Calu3 (cell line): ENCODE measurements at regions not wholly inside any gene's neighbourhood (a gene's known extent, or its start where the extent isn't known, plus 50 kb on each side); places are given as distances from the start of the nearest gene placed in this dataset.
"Not testable (repeated sequence)": the region's sequence is repeated elsewhere in the genome, so short reads cannot be mapped to it uniquely, and the experiment has no call there.

Experiments
- BruUV-seq: library from RNA; stranded (reverse); fragments of 400-500 nt; replicated peaks from 2 replicates; lab custom pipeline; 2021; lab: Mats Ljungman, UMichigan
- CTCF ChIA-PET: fragments of 300-600 bp; sonication (Branson Sonifier 250); formaldehyde crosslinking; loops from one replicate; lab custom pipeline; 2022; ENCODE audit warnings: antibody characterized with exemption; lab: Charles Lee
- DNase-seq: peaks from one replicate; pipeline ENCODE4 v3.0.0; 2022
- H3K27ac Mint-ChIP-seq: one replicate; pipeline ENCODE4 v1.8.0; 2022; ENCODE audit warnings: mixed read lengths; ENCODE audit not compliant: unreplicated experiment
- H3K27me3 Mint-ChIP-seq: one replicate; pipeline ENCODE4 v1.8.0; 2022; ENCODE audit warnings: mixed read lengths; ENCODE audit not compliant: unreplicated experiment
- H3K36me3 Mint-ChIP-seq: one replicate; pipeline ENCODE4 v1.8.0; 2022; ENCODE audit warnings: mild to moderate bottlenecking, moderate library complexity, mixed read lengths; ENCODE audit not compliant: insufficient read depth, unreplicated experiment
- H3K4me1 Mint-ChIP-seq: one replicate; pipeline ENCODE4 v1.8.0; 2022; ENCODE audit warnings: mild to moderate bottlenecking, low read depth, mixed read lengths; ENCODE audit not compliant: unreplicated experiment
- H3K4me3 Mint-ChIP-seq: one replicate; pipeline ENCODE4 v1.8.0; 2022; ENCODE audit warnings: mild to moderate bottlenecking, low read depth, moderate library complexity, mixed read lengths; ENCODE audit not compliant: unreplicated experiment
- H3K9me3 Mint-ChIP-seq: one replicate; pipeline ENCODE4 v1.8.0; 2022; ENCODE audit warnings: low read depth, mixed read lengths; ENCODE audit not compliant: unreplicated experiment
- CTCF ChIP-seq: fragments of 200-600 bp; IDR thresholded peaks from one replicate; pipeline ENCODE4 v1.8.0; 2022; ENCODE audit warnings: antibody characterized with exemption; ENCODE audit not compliant: unreplicated experiment
- intact Hi-C: fragments of 100-400 bp; cut with micrococcal nuclease; formaldehyde crosslinking; loops from one replicate; pipeline ENCODE4 v1.10.0; 2022; ENCODE audit not compliant: unreplicated experiment

GRCh38 chr12:124157406-124157805 lies 137.5 kb upstream of the RFLNA start:
- CTCF ChIA-PET: no interaction called here
- Mint-ChIP-seq H3K36me3 (no peaks in the 10 kb centered on the region), H3K4me1 (no peaks in the 10 kb centered on the region), H3K9me3 (no peaks in the 10 kb centered on the region), H3K4me3 (no peak overlapping the region), H3K27ac (no peak overlapping the region), H3K27me3 (peaks cover 47% of the 10 kb centered on the region)
- DNase-seq: no peak
- TF ChIP-seq CTCF: no peak
- BruUV-seq: no TSS peak
- intact Hi-C loops: no loop called here

GRCh38 chr12:124159655-124160054 lies 135.2 kb upstream of the RFLNA start:
- DNase-seq: peak; percentile 6
- no peak for TF ChIP-seq CTCF
- intact Hi-C loops: no loop called here
- CTCF ChIA-PET: interaction anchor here (0.6 to 0.9 kb wide), 3 partner anchors 112 to 239 kb away, joined by 3 to 4 read pairs (median 3); no protein-coding TSS in a partner anchor
- Mint-ChIP-seq H3K27me3 (peaks cover 42% of the 10 kb centered on the region), H3K4me1 (no peaks in the 10 kb centered on the region), H3K27ac (no peak overlapping the region), H3K36me3 (no peaks in the 10 kb centered on the region), H3K9me3 (no peaks in the 10 kb centered on the region), H3K4me3 (no peak overlapping the region)
- BruUV-seq: no TSS peak

- Mint-ChIP-seq H3K27me3 (peaks cover 48% of the 10 kb centered on the region), H3K4me1 (no peaks in the 10 kb centered on the region), H3K36me3 (no peaks in the 10 kb centered on the region), H3K4me3 (no peak overlapping the region), H3K9me3 (no peaks in the 10 kb centered on the region), H3K27ac (no peak overlapping the region)
- TF ChIP-seq CTCF: no peak
- intact Hi-C loops: no loop called here
- no peak for DNase-seq
- CTCF ChIA-PET: interaction anchor here (0.6 to 0.9 kb wide), 2 partner anchors 112 to 137 kb away, joined by 3 read pairs; no protein-coding TSS in a partner anchor
- BruUV-seq: no TSS peak
Observed at GRCh38 chr12:124160097-124160756, 134.7 kb upstream of the RFLNA start.

GRCh38 chr12:124161402-124161801 lies 133.5 kb upstream of the RFLNA start:
- H3K4me1 Mint-ChIP-seq, DNase-seq, H3K9me3 Mint-ChIP-seq, H3K4me3 Mint-ChIP-seq, BruUV-seq, H3K36me3 Mint-ChIP-seq, intact Hi-C loops, H3K27ac Mint-ChIP-seq: not testable (repeated sequence)
- CTCF ChIA-PET: interaction anchor here (0.6 kb wide), 1 partner anchor 56 kb away, joined by 6 read pairs; no protein-coding TSS in a partner anchor
- H3K27me3 Mint-ChIP-seq: peaks cover 54% of the 10 kb centered on the region
